IMR-90 (cell line): ENCODE measurements at regions not wholly inside any gene's neighbourhood (a gene's known extent, or its start where the extent isn't known, plus 50 kb on each side); places are given as distances from the start of the nearest gene placed in this dataset.

Source experiments
- ATAC-seq: fragments of 200-7000 bp; cut with Tn5 transposase; 2 replicates; pipeline ENCODE4 v1.9.1; 2020; ENCODE audit warnings: low read depth, mild to moderate bottlenecking, moderate library complexity
- BruUV-seq: library from RNA; stranded (reverse); fragments of 400-500 nt; replicated peaks from 2 replicates; lab custom pipeline; 2021; lab: Mats Ljungman, UMichigan
- CTCF ChIA-PET: fragments of 300-600 bp; formaldehyde crosslinking; extraction: SDS; loops from one replicate; lab custom pipeline; 2021; ENCODE audit warnings: antibody characterized with exemption; lab: Yijun Ruan, JAX
- POLR2A ChIA-PET: fragments of 300-600 bp; sonication (Branson Sonifier 250); formaldehyde crosslinking; loops from one replicate; lab custom pipeline; 2022; ENCODE audit warnings: antibody characterized with exemption; ENCODE audit not compliant: unreplicated experiment; lab: Charles Lee
- DNase-seq: peaks from one replicate; pipeline ENCODE4 v3.0.0; 2013
- H2AFZ ChIP-seq: replicated peaks from 2 replicates; pipeline ENCODE3; 2013; ENCODE audit warnings: low read length, mild to moderate bottlenecking; ENCODE audit not compliant: poor library complexity
- H2AK5ac ChIP-seq: 2 replicates; pipeline ENCODE4 v1.6.1; 2013; ENCODE audit warnings: low read depth, low read length, inconsistent platforms
- H2AK9ac ChIP-seq: replicated peaks from 2 replicates; pipeline ENCODE3; 2013; ENCODE audit warnings: mild to moderate bottlenecking, low read depth, low read length, moderate library complexity; ENCODE audit not compliant: poor library complexity
- H2BK120ac ChIP-seq: 2 replicates; pipeline ENCODE4 v1.6.1; 2013; ENCODE audit warnings: low read depth, low read length, inconsistent platforms
- H2BK15ac ChIP-seq: 3 replicates; pipeline ENCODE4 v1.6.1; 2013; ENCODE audit warnings: low read depth, low read length, inconsistent platforms
- H2BK20ac ChIP-seq: 2 replicates; pipeline ENCODE4 v1.6.1; 2013; ENCODE audit warnings: low read depth, mild to moderate bottlenecking, inconsistent platforms, low read length, moderate library complexity
- H2BK5ac ChIP-seq: 2 replicates; pipeline ENCODE4 v1.6.1; 2013; ENCODE audit warnings: mild to moderate bottlenecking, low read depth, low read length, inconsistent platforms; ENCODE audit not compliant: poor library complexity, severe bottlenecking
- H3K14ac ChIP-seq: replicated peaks from 2 replicates; pipeline ENCODE4 v1.6.1; 2013; ENCODE audit warnings: low read depth, low read length, inconsistent platforms
- H3K18ac ChIP-seq: 2 replicates; pipeline ENCODE4 v1.6.1; 2013; ENCODE audit warnings: low read depth, low read length, control low read depth
- H3K23ac ChIP-seq: 2 replicates; pipeline ENCODE4 v1.6.1; 2013; ENCODE audit warnings: low read depth, low read length, inconsistent platforms
- H3K27ac ChIP-seq: 2 replicates; pipeline ENCODE4 v1.5.1; 2013; ENCODE audit warnings: mild to moderate bottlenecking, control low read depth, low read length; ENCODE audit not compliant: insufficient read depth
- H3K27me3 ChIP-seq: 2 replicates; pipeline ENCODE4 v1.6.1; 2013; ENCODE audit warnings: low read length; ENCODE audit not compliant: control insufficient read depth, insufficient read depth
- H3K36me3 ChIP-seq: 2 replicates; pipeline ENCODE4 v1.6.1; 2013; ENCODE audit warnings: low read length, mixed read lengths; ENCODE audit not compliant: control insufficient read depth, insufficient read depth
- H3K4ac ChIP-seq: 2 replicates; pipeline ENCODE4 v1.6.1; 2013; ENCODE audit warnings: low read depth, low read length, inconsistent platforms
- H3K4me1 ChIP-seq: 2 replicates; pipeline ENCODE4 v1.6.1; 2013; ENCODE audit warnings: low read length, mixed read lengths; ENCODE audit not compliant: control insufficient read depth, insufficient read depth
- H3K4me2 ChIP-seq: 2 replicates; pipeline ENCODE4 v1.6.1; 2013; ENCODE audit warnings: low read depth, mild to moderate bottlenecking, control low read depth, low read length, moderate library complexity
- H3K4me3 ChIP-seq: 2 replicates; pipeline ENCODE4 v1.5.1; 2013; ENCODE audit warnings: low read depth, mild to moderate bottlenecking, control low read depth, low read length, moderate library complexity; ENCODE audit not compliant: insufficient read depth
- H3K56ac ChIP-seq: 2 replicates; pipeline ENCODE4 v1.6.1; 2013; ENCODE audit warnings: low read length, inconsistent platforms; ENCODE audit not compliant: insufficient read depth; ENCODE audit errors: extremely low read depth
- H3K79me1 ChIP-seq, 2 experiments: 2 replicates each; pipeline ENCODE4 v1.6.1; 2013; ENCODE audit warnings: low read length in 2 of 2, inconsistent platforms in 1 of 2, low read depth in 1 of 2
- H3K9ac ChIP-seq: 2 replicates; pipeline ENCODE4 v1.6.1; 2013; ENCODE audit warnings: low read depth, low read length, control low read depth
- H3K9me1 ChIP-seq: 2 replicates; pipeline ENCODE4 v1.6.1; 2013; ENCODE audit warnings: low read length, inconsistent platforms; ENCODE audit not compliant: insufficient read depth
- H3K9me3 ChIP-seq: 2 replicates; pipeline ENCODE4 v1.6.1; 2013; ENCODE audit warnings: low read length; ENCODE audit not compliant: control insufficient read depth, insufficient read depth
- H4K20me1 ChIP-seq: 2 replicates; pipeline ENCODE4 v1.6.1; 2013; ENCODE audit warnings: low read length, inconsistent platforms; ENCODE audit not compliant: insufficient read depth
- H4K5ac ChIP-seq: 2 replicates; pipeline ENCODE4 v1.6.1; 2013; ENCODE audit warnings: mild to moderate bottlenecking, low read depth, low read length, control low read depth
- H4K8ac ChIP-seq, 2 experiments: 2 replicates each; pipeline ENCODE4 v1.6.1; 2013; ENCODE audit warnings: low read depth in 2 of 2, low read length in 2 of 2, control low read depth in 1 of 2, inconsistent platforms in 1 of 2
- H4K91ac ChIP-seq: 2 replicates; pipeline ENCODE4 v1.6.1; 2013; ENCODE audit warnings: low read depth, low read length, inconsistent platforms; ENCODE audit not compliant: insufficient read depth
- BHLHE40 ChIP-seq: fragments of 150-350 bp; IDR thresholded peaks from 2 replicates; pipeline ENCODE4 v1.6.1; 2016; ENCODE audit warnings: mild to moderate bottlenecking, low read depth, low read length
- CTCF ChIP-seq: conservative IDR thresholded peaks from 2 replicates; pipeline ENCODE4 v1.5.1; 2012; ENCODE audit warnings: mild to moderate bottlenecking, low read depth, low read length, improper control_type of control experiment
- FOS ChIP-seq: fragments of 150-350 bp; IDR thresholded peaks from 2 replicates; pipeline ENCODE4 v1.6.1; 2016; ENCODE audit warnings: low read depth, low read length
- MAFK ChIP-seq: IDR thresholded peaks from 2 replicates; pipeline ENCODE4 v1.6.1; 2012; ENCODE audit warnings: low read depth, low read length, improper control_type of control experiment
- MAZ ChIP-seq: IDR thresholded peaks from 2 replicates; pipeline ENCODE4 v1.6.1; 2012; ENCODE audit warnings: low read depth, mild to moderate bottlenecking, low read length, improper control_type of control experiment, moderate library complexity, borderline replicate concordance
- MXI1 ChIP-seq: IDR thresholded peaks from 2 replicates; pipeline ENCODE4 v1.6.1; 2012; ENCODE audit warnings: low read depth, mild to moderate bottlenecking, low read length, moderate library complexity, borderline replicate concordance
- NFE2L2 ChIP-seq: fragments of 150-350 bp; IDR thresholded peaks from 2 replicates; pipeline ENCODE4 v1.6.1; 2016; ENCODE audit warnings: low read depth, mild to moderate bottlenecking, low read length
- POLR2A ChIP-seq: IDR thresholded peaks from 2 replicates; pipeline ENCODE4 v1.6.1; 2012; ENCODE audit warnings: mild to moderate bottlenecking, low read depth, low read length
- RCOR1 ChIP-seq: IDR thresholded peaks from 2 replicates; pipeline ENCODE4 v1.6.1; 2012; ENCODE audit warnings: mild to moderate bottlenecking, low read length, improper control_type of control experiment; ENCODE audit not compliant: insufficient replicate concordance
- RFX5 ChIP-seq: IDR thresholded peaks from 2 replicates; pipeline ENCODE4 v1.8.0; 2012; ENCODE audit warnings: low read depth, mild to moderate bottlenecking, low read length, moderate library complexity
- SMC3 ChIP-seq: fragments of 150-350 bp; IDR thresholded peaks from 2 replicates; pipeline ENCODE4 v1.6.1; 2016; ENCODE audit warnings: low read depth, mild to moderate bottlenecking, antibody characterized with exemption, low read length, moderate library complexity
- WGBS, 2 experiments: methylation state at CpG; one replicate each; pipeline versions ENCODE4 v1.1.5 to v1.1.7; 2013; ENCODE audit warnings: missing lambda C conversion rate in 2 of 2; ENCODE audit not compliant: insufficient read length in 1 of 2; ENCODE audit errors: extremely low coverage in 2 of 2; 5-methylcytosine and 5-hydroxymethylcytosine counted together
- dilution Hi-C: fragments of 300-500 bp; cut with HindIII; formaldehyde crosslinking; loops from one replicate; pipeline ENCODE4 v1.14.3; 2018; ENCODE audit warnings: low sequenced_read_pairs; ENCODE audit not compliant: unreplicated experiment
- in situ Hi-C: fragments of 300-500 bp; cut with MboI; formaldehyde crosslinking; loops from 3 replicates; pipeline ENCODE4 v1.14.3; 2019; ENCODE audit warnings: low sequenced_read_pairs, inconsistent platforms, mixed read lengths
- intact Hi-C: fragments of 100-400 bp; cut with micrococcal nuclease; formaldehyde crosslinking; loops from 2 replicates; pipeline ENCODE4 v1.10.0; 2022
- TF ChIP-seq, protein P1 (sequence below): fragments of 150-350 bp; IDR thresholded peaks from 2 replicates; pipeline ENCODE4 v1.6.1; 2016; ENCODE audit warnings: low read depth, mild to moderate bottlenecking, low read length, moderate library complexity, borderline replicate concordance
- TF ChIP-seq, protein P2 (sequence below): fragments of 150-350 bp; IDR thresholded peaks from 2 replicates; pipeline ENCODE4 v1.6.1; 2017; ENCODE audit warnings: mild to moderate bottlenecking, antibody characterized with exemption, low read length, low read depth

- H3K9me3 ChIP-seq, result no peaks in the 10 kb centered on the region
- H2AK5ac ChIP-seq, result no peak overlapping the region
- H4K91ac ChIP-seq, result no peak overlapping the region
- H4K20me1 ChIP-seq, result no peaks in the 10 kb centered on the region
- H3K14ac ChIP-seq, result no peak overlapping the region
- no peak overlapping the region for H2BK5ac ChIP-seq
- no peaks in the 10 kb centered on the region for H3K27me3 ChIP-seq
- no peak overlapping the region for H3K4me3 ChIP-seq
- no peak overlapping the region for H3K4ac ChIP-seq
- H3K9ac ChIP-seq, result no peak overlapping the region
- H2AFZ ChIP-seq, result no peak overlapping the region
- H2BK15ac ChIP-seq, result no peak overlapping the region
- no peak overlapping the region for H3K23ac ChIP-seq
- ATAC-seq (no peak), DNase-seq (no peak)
- H2BK120ac ChIP-seq, result no peak overlapping the region
- no peaks in the 10 kb centered on the region for H3K4me1 ChIP-seq
- H4K5ac ChIP-seq, result no peak overlapping the region
- no peak overlapping the region for H3K4me2 ChIP-seq
- H3K27ac ChIP-seq, result no peak overlapping the region
- no peak overlapping the region for H4K8ac ChIP-seq
- BruUV-seq, result no TSS peak
- dilution Hi-C loops (no loop called here), intact Hi-C loops (no loop called here), in situ Hi-C loops (no loop called here)
- no peaks in the 10 kb centered on the region for H3K79me1 ChIP-seq
- H2BK20ac ChIP-seq, result no peak overlapping the region
- 22% methylated on average over 4 of the region's 6 CpGs; no CpG with 5 or more reads in 1 of the 2 experiments for WGBS, 2 experiments
- TF ChIP-seq MAFK, result no peak
- TF ChIP-seq BHLHE40, result no peak
- no peak for TF ChIP-seq CTCF
- no peak for TF ChIP-seq RCOR1
- TF ChIP-seq, protein P1, sequence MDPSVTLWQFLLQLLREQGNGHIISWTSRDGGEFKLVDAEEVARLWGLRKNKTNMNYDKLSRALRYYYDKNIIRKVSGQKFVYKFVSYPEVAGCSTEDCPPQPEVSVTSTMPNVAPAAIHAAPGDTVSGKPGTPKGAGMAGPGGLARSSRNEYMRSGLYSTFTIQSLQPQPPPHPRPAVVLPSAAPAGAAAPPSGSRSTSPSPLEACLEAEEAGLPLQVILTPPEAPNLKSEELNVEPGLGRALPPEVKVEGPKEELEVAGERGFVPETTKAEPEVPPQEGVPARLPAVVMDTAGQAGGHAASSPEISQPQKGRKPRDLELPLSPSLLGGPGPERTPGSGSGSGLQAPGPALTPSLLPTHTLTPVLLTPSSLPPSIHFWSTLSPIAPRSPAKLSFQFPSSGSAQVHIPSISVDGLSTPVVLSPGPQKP, result no peak
- no peak for TF ChIP-seq POLR2A
- TF ChIP-seq FOS, result no peak
- no peak for TF ChIP-seq SMC3
- TF ChIP-seq RFX5, result no peak
- no peak for TF ChIP-seq NFE2L2
- TF ChIP-seq MAZ, result no peak
- TF ChIP-seq MXI1, result no peak
- TF ChIP-seq, protein P2, sequence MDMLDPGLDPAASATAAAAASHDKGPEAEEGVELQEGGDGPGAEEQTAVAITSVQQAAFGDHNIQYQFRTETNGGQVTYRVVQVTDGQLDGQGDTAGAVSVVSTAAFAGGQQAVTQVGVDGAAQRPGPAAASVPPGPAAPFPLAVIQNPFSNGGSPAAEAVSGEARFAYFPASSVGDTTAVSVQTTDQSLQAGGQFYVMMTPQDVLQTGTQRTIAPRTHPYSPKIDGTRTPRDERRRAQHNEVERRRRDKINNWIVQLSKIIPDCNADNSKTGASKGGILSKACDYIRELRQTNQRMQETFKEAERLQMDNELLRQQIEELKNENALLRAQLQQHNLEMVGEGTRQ, result no peak
- no peak overlapping the region for H3K18ac ChIP-seq
- no peaks in the 10 kb centered on the region for H3K36me3 ChIP-seq
- H3K56ac ChIP-seq, result no peak overlapping the region
- ChIA-PET CTCF (no interaction called here), POLR2A (no interaction called here)
- no peaks in the 10 kb centered on the region for H3K9me1 ChIP-seq
- no peak overlapping the region for H2AK9ac ChIP-seq
Measured at GRCh38 chr1:30533796-30534550, 189.4 kb downstream of the MATN1 start.
